Gastrocnemius medialis (tissue), 4 donors: ENCODE measurements at regions not wholly inside any gene's neighbourhood (a gene's known extent, or its start where the extent isn't known, plus 50 kb on each side); places are given as distances from the start of the nearest gene placed in this dataset.

Experiments used
- ATAC-seq, 2 donors: fragments of 150-250 bp; one replicate each; pipeline ENCODE4 v1.9.1; 2016
- DNase-seq, 2 donors: peaks; one replicate each; pipeline ENCODE4 v3.0.0-alpha.2; 2019
- H3K27ac ChIP-seq, 4 donors: fragments of 200-600 bp; sonication (generic); 1 replicate in 1 of 4; 2 replicates in 3 of 4; pipeline ENCODE4 v1.5.1; 2016 to 2018; ENCODE audit warnings: mild to moderate bottlenecking in 2 of 4, moderate library complexity in 1 of 4
- H3K27me3 ChIP-seq, 3 donors: fragments of 200-600 bp; sonication (generic) in 2 of 3; 1 replicate in 1 of 3; 2 replicates in 2 of 3; pipeline versions ENCODE4 v1.5.1 to v1.6.0; 2016 to 2019; ENCODE audit warnings: mild to moderate bottlenecking in 1 of 3, moderate library complexity in 1 of 3
- H3K36me3 ChIP-seq, 2 donors: fragments of 200-600 bp; sonication (generic) in 1 of 2; one replicate each; pipeline ENCODE4 v1.5.1; 2017 to 2018
- H3K4me1 ChIP-seq, 2 donors: fragments of 200-600 bp; sonication (generic) in 1 of 2; one replicate each; pipeline ENCODE4 v1.5.1; 2016 to 2017; ENCODE audit warnings: mild to moderate bottlenecking in 2 of 2
- H3K4me3 ChIP-seq, 4 donors: fragments of 200-600 bp; sonication (generic) in 3 of 4; 1 replicate in 1 of 4; 2 replicates in 3 of 4; pipeline ENCODE4 v1.5.1; 2016 to 2019; ENCODE audit warnings: mild to moderate bottlenecking in 2 of 4
- H3K9me3 ChIP-seq, 3 donors: fragments of 200-600 bp; sonication (generic) in 2 of 3; 1 replicate in 1 of 3; 2 replicates in 2 of 3; pipeline ENCODE4 v1.5.1; 2016 to 2019
- CTCF ChIP-seq, 5 experiments: fragments of 450-650 bp in 3 of 5; fragments of 200-600 bp in 2 of 5; sonication (generic) in 2 of 5; IDR thresholded peaks in 4 of 5; conservative IDR thresholded peaks in 1 of 5; 1 replicate in 4 of 5; 2 replicates in 1 of 5; pipeline ENCODE4 v1.5.1; 2016 to 2019; ENCODE audit warnings: antibody characterized with exemption in 5 of 5, mild to moderate bottlenecking in 3 of 5, moderate library complexity in 3 of 5
- POLR2A ChIP-seq, 2 donors: fragments of 450-650 bp; IDR thresholded peaks; one replicate each; pipeline ENCODE4 v1.6.1; 2017; ENCODE audit warnings: antibody characterized with exemption in 2 of 2, mild to moderate bottlenecking in 2 of 2, moderate library complexity in 2 of 2
- in situ Hi-C, 4 donors: fragments of 200-750 bp; cut with MboI; loops; one replicate each; pipeline versions ENCODE4 v1.15.0 to v1.8.0; 2017; ENCODE audit warnings: low sequenced_read_pairs in 4 of 4
- intact Hi-C: fragments of 100-400 bp; cut with DNase I; formaldehyde crosslinking; loops from one replicate; pipeline ENCODE4 v1.15.1; 2023; ENCODE audit warnings: low total_unique reads

- H3K9me3 ChIP-seq, result no peaks in the 10 kb centered on the region
- in situ Hi-C loops (no loop called here), intact Hi-C loops (no loop called here)
Observed at GRCh38 chr13:97160421-97160820, 61.7 kb upstream of the MBNL2 start.

GRCh38 chr13:97161582-97162231 lies 60.4 kb upstream of the MBNL2 start:
- TF ChIP-seq CTCF (IDR thresholded peaks at IDR 0.05 in 4 of 5, conservative IDR thresholded peaks at IDR 0.05 in 1 of 5) (no peak), POLR2A (IDR thresholded peaks at IDR 0.05) (no peak)
- DNase-seq, result no peak
- intact Hi-C loops, result no loop called here
- Histone ChIP-seq H3K27ac (no peak overlapping the region), H3K4me3 (no peak overlapping the region), H3K27me3 (no peaks in the 10 kb centered on the region), H3K4me1 (no peaks in the 10 kb centered on the region), H3K36me3 (no peaks in the 10 kb centered on the region), H3K9me3 (no peaks in the 10 kb centered on the region)
- in situ Hi-C loops, result no loop called here
- no peak for ATAC-seq

More at GRCh38 chr13:97160421-97160820, 61.7 kb upstream of the MBNL2 start:
- ATAC-seq (no peak), DNase-seq (no peak)
- H3K27ac ChIP-seq, result no peak overlapping the region
- TF ChIP-seq CTCF (IDR thresholded peaks at IDR 0.05 in 4 of 5, conservative IDR thresholded peaks at IDR 0.05 in 1 of 5) (no peak), POLR2A (IDR thresholded peaks at IDR 0.05) (no peak)
- no peak overlapping the region for H3K4me3 ChIP-seq
- H3K27me3 ChIP-seq, result no peaks in the 10 kb centered on the region
- no peaks in the 10 kb centered on the region for H3K36me3 ChIP-seq
- no peaks in the 10 kb centered on the region for H3K4me1 ChIP-seq

GRCh38 chr13:97165502-97166425 lies 56.4 kb upstream of the MBNL2 start:
- no peak overlapping the region for H3K27ac ChIP-seq
- no peak for ATAC-seq
- DNase-seq, result no peak
- TF ChIP-seq CTCF (IDR thresholded peaks at IDR 0.05 in 4 of 5, conservative IDR thresholded peaks at IDR 0.05 in 1 of 5) (no peak), POLR2A (IDR thresholded peaks at IDR 0.05) (no peak)
- no peaks in the 10 kb centered on the region for H3K27me3 ChIP-seq
- H3K36me3 ChIP-seq, result no peaks in the 10 kb centered on the region
- H3K4me3 ChIP-seq, result no peak overlapping the region
- H3K4me1 ChIP-seq, result no peaks in the 10 kb centered on the region
- H3K9me3 ChIP-seq, result no peaks in the 10 kb centered on the region
- in situ Hi-C loops, result no loop called here
- intact Hi-C loops, result no loop called here

- ATAC-seq, result no peak
- in situ Hi-C loops (no loop called here), intact Hi-C loops (no loop called here)
- H3K4me3 ChIP-seq, result no peak overlapping the region
- no peaks in the 10 kb centered on the region for H3K9me3 ChIP-seq
- no peaks in the 10 kb centered on the region for H3K27me3 ChIP-seq
- TF ChIP-seq POLR2A (IDR thresholded peaks at IDR 0.05) (no peak), CTCF (IDR thresholded peaks at IDR 0.05 in 4 of 5, conservative IDR thresholded peaks at IDR 0.05 in 1 of 5) (no peak)
- H3K27ac ChIP-seq, result no peak overlapping the region
- no peak for DNase-seq
- H3K4me1 ChIP-seq, result no peaks in the 10 kb centered on the region
- no peaks in the 10 kb centered on the region for H3K36me3 ChIP-seq
Observed at GRCh38 chr13:97171136-97171535, 51.0 kb upstream of the MBNL2 start.
